ENCODE measurements at regions not wholly inside any gene's neighbourhood (a gene's known extent, or its start where the extent isn't known, plus 50 kb on each side); places are given as distances from the start of the nearest gene placed in this dataset.

GRCh38 chr12:124188561-124189405, 106.1 kb upstream of the RFLNA start:
- no peak for DNase-seq

- DNase-seq: no peak
Observed at GRCh38 chr12:124190312-124191023, 104.4 kb upstream of the RFLNA start.

GRCh38 chr12:124191024-124191359, 103.9 kb upstream of the RFLNA start:
- peak in 2 of 4 experiments; percentile 6 to 12 for DNase-seq

- no peak for DNase-seq
Observed at GRCh38 chr12:124191966-124192365, 102.9 kb upstream of the RFLNA start.

GRCh38 chr12:124194264-124194892, 100.5 kb upstream of the RFLNA start:
- no peak for DNase-seq

GRCh38 chr12:124194893-124195566, 99.9 kb upstream of the RFLNA start:
- DNase-seq: no peak

GRCh38 chr12:124195567-124195942, 99.3 kb upstream of the RFLNA start:
- DNase-seq: no peak

- DNase-seq: no peak
Observed at GRCh38 chr12:124196236-124196635, 98.7 kb upstream of the RFLNA start.

- no peak for DNase-seq
Observed at GRCh38 chr12:124201248-124201647, 93.6 kb upstream of the RFLNA start.

GRCh38 chr12:124203176-124203575, 91.7 kb upstream of the RFLNA start:
- no peak for DNase-seq

- no peak for DNase-seq
Observed at GRCh38 chr12:124205405-124205804, 89.5 kb upstream of the RFLNA start.

- DNase-seq: no peak
Observed at GRCh38 chr12:124207049-124207448, 87.8 kb upstream of the RFLNA start.

GRCh38 chr12:124207617-124208016, 87.3 kb upstream of the RFLNA start:
- no peak for DNase-seq

GRCh38 chr12:124208489-124208888, 86.4 kb upstream of the RFLNA start:
- no peak for DNase-seq

GRCh38 chr12:124210991-124211577, 83.8 kb upstream of the RFLNA start:
- no peak for DNase-seq

- no peak for DNase-seq
Observed at GRCh38 chr12:124211753-124212152, 83.1 kb upstream of the RFLNA start.

- no peak for DNase-seq
Observed at GRCh38 chr12:124213666-124214347, 81.1 kb upstream of the RFLNA start.

- DNase-seq: no peak
Observed at GRCh38 chr12:124214574-124214973, 80.3 kb upstream of the RFLNA start.

GRCh38 chr12:124216966-124217365, 77.9 kb upstream of the RFLNA start:
- DNase-seq: no peak

- peak in 3 of 4 experiments; percentile 28 to 36 (median 32) for DNase-seq
Observed at GRCh38 chr12:124217508-124218242, 77.2 kb upstream of the RFLNA start.

- DNase-seq: peak in 2 of 4 experiments; percentile 38 to 45
Observed at GRCh38 chr12:124218243-124218560, 76.7 kb upstream of the RFLNA start.

Measured in suppressor macrophage (primary cell).